ENCODE measurements at regions not wholly inside any gene's neighbourhood (a gene's known extent, or its start where the extent isn't known, plus 50 kb on each side); places are given as distances from the start of the nearest gene placed in this dataset.

GRCh38 chr7:140239653-140239935 is 62.8 kb upstream of the KDM7A start:
- no peak for DNase-seq

- DNase-seq = peak; percentile 53
Observed at GRCh38 chr7:140238778-140239652, 62.2 kb upstream of the KDM7A start.

- DNase-seq = no peak
Observed at GRCh38 chr7:140237390-140237789, 60.6 kb upstream of the KDM7A start.

GRCh38 chr7:140236626-140237025 is 59.8 kb upstream of the KDM7A start:
- DNase-seq = no peak

- DNase-seq = no peak
Observed at GRCh38 chr7:140235114-140235513, 58.3 kb upstream of the KDM7A start.

- DNase-seq = no peak
Observed at GRCh38 chr7:140232957-140233917, 56.5 kb upstream of the KDM7A start.

- DNase-seq = no peak
Observed at GRCh38 chr7:140231771-140232491, 55.1 kb upstream of the KDM7A start.

- peak; percentile 67 for DNase-seq
Observed at GRCh38 chr7:140230861-140231770, 54.3 kb upstream of the KDM7A start.

GRCh38 chr7:140230516-140230860 is 53.7 kb upstream of the KDM7A start:
- no peak for DNase-seq

GRCh38 chr7:140229591-140230515 is 53.1 kb upstream of the KDM7A start:
- no peak for DNase-seq

- DNase-seq = no peak
Observed at GRCh38 chr7:140229101-140229525, 52.3 kb upstream of the KDM7A start.

Data from NCI-H1694 (cell line).